HL-60 (cell line): ENCODE measurements at regions not wholly inside any gene's neighbourhood (a gene's known extent, or its start where the extent isn't known, plus 50 kb on each side); places are given as distances from the start of the nearest gene placed in this dataset.

Source experiments
- DNase-seq, 2 experiments: peaks; one replicate each; pipeline ENCODE4 v3.0.0-alpha.2; 2010 to 2020; ENCODE audit warnings: low read depth in 1 of 2, low spot score in 1 of 2
- H3K27ac ChIP-seq: fragments of 250-450 bp; sonication (Bioruptor Pico); replicated peaks from 2 replicates; pipeline ENCODE4 v1.5.1; 2020; ENCODE audit warnings: mild to moderate bottlenecking, moderate library complexity
- H3K27me3 ChIP-seq: fragments of 250-450 bp; sonication (Bioruptor Pico); 2 replicates; pipeline ENCODE4 v1.5.1; 2021; ENCODE audit warnings: mild to moderate bottlenecking, moderate library complexity; ENCODE audit not compliant: insufficient read depth, poor library complexity, severe bottlenecking
- H3K4me3 ChIP-seq: replicated peaks from 2 replicates; pipeline ENCODE4 v1.5.1; 2011; ENCODE audit warnings: mild to moderate bottlenecking, control low read depth, low read length; ENCODE audit not compliant: insufficient read depth
- CTCF ChIP-seq: IDR thresholded peaks from one replicate; pipeline ENCODE4 v1.5.1; 2011; ENCODE audit warnings: low read length, control low read depth, inconsistent platforms; ENCODE audit not compliant: insufficient read depth
- GABPA ChIP-seq: IDR thresholded peaks from 2 replicates; pipeline ENCODE4 v1.6.1; 2012; ENCODE audit warnings: low read depth
- POLR2AphosphoS5 ChIP-seq: IDR thresholded peaks from 2 replicates; pipeline ENCODE4 v1.6.1; 2012; ENCODE audit warnings: low read depth
- REST ChIP-seq: IDR thresholded peaks from 2 replicates; pipeline ENCODE4 v1.6.1; 2012; ENCODE audit warnings: low read depth; ENCODE audit not compliant: insufficient replicate concordance
- SPI1 ChIP-seq: IDR thresholded peaks from 2 replicates; pipeline ENCODE4 v1.6.1; 2012; ENCODE audit warnings: low read depth, mild to moderate bottlenecking, borderline replicate concordance

GRCh38 chr4:153938994-153939393 is 150.1 kb upstream of the SFRP2 start:
- H3K27ac ChIP-seq: no peak overlapping the region

GRCh38 chr4:153937289-153937688 is 148.4 kb upstream of the SFRP2 start:
- TF ChIP-seq GABPA (no peak), POLR2AphosphoS5 (no peak), CTCF (no peak), REST (no peak), SPI1 (no peak)
- peaks cover 4% of the 10 kb centered on the region for H3K27me3 ChIP-seq
- H3K4me3 ChIP-seq: no peak overlapping the region
- no peak overlapping the region for H3K27ac ChIP-seq
- no peak for DNase-seq

More at GRCh38 chr4:153938994-153939393, 150.1 kb upstream of the SFRP2 start:
- peaks cover 4% of the 10 kb centered on the region for H3K27me3 ChIP-seq
- TF ChIP-seq POLR2AphosphoS5 (no peak), SPI1 (no peak), GABPA (no peak), REST (no peak), CTCF (no peak)
- no peak overlapping the region for H3K4me3 ChIP-seq
- no peak for DNase-seq

- Histone ChIP-seq H3K27me3 (peaks cover 4% of the 10 kb centered on the region), H3K4me3 (no peak overlapping the region), H3K27ac (no peak overlapping the region)
- TF ChIP-seq CTCF (no peak), GABPA (no peak), SPI1 (no peak), REST (no peak), POLR2AphosphoS5 (no peak)
- DNase-seq: no peak
Observed at GRCh38 chr4:153936121-153936520, 147.2 kb upstream of the SFRP2 start.
